ENCODE measurements at regions not wholly inside any gene's neighbourhood (a gene's known extent, or its start where the extent isn't known, plus 50 kb on each side); places are given as distances from the start of the nearest gene placed in this dataset.

DNA sequence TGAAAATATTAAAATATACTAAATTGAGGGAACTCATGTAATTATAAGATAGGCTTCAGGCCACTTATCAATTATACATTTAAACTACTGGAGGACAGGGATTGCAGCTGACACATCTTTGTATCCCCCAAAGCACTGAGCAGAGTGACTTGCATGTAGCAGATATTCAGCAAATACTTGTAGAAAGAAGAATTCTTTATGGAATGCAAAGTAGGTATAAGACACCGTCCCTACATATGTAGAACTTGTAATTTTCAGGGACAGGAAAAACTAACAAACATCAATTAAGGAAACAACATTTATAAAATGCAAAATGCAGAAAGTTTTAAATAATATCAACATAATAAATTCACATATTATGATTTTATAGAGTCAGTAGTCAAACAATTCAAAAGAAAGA is 719.2 kb downstream of the OLFM4 start:
- TF ChIP-seq CTCF (IDR thresholded peaks at IDR 0.05), result no peak
- no peak for TF ChIP-seq POLR2A (IDR thresholded peaks at IDR 0.05)
- TF ChIP-seq POLR2AphosphoS5 (IDR thresholded peaks at IDR 0.05; ENCODE audit: insufficient read depth in 1 of 2, low read depth in 1 of 2), result no peak
